Activated B cell treated with CpG ODN at 0.5 μM for 24 hours (primary cell): ENCODE measurements at regions not wholly inside any gene's neighbourhood (a gene's known extent, or its start where the extent isn't known, plus 50 kb on each side); places are given as distances from the start of the nearest gene placed in this dataset.
"Not testable (repeated sequence)": the region's sequence is repeated elsewhere in the genome, so short reads cannot be mapped to it uniquely, and the experiment has no call there.

Experiments used
- ATAC-seq: fragments of 200-7000 bp; cut with Tn5 transposase; one replicate; pipeline ENCODE4 v1.10.0; 2021; ENCODE audit warnings: low read depth, mild to moderate bottlenecking, moderate library complexity
- CTCF ChIA-PET: fragments of 350-600 bp; sonication (Branson Sonifier 250); formaldehyde crosslinking; loops from one replicate; lab custom pipeline; 2021; ENCODE audit warnings: antibody characterized with exemption; lab: Charles Lee
- POLR2A ChIA-PET: fragments of 350-600 bp; sonication (Branson Sonifier 250); formaldehyde crosslinking; loops from one replicate; lab custom pipeline; 2021; ENCODE audit warnings: antibody characterized with exemption; lab: Charles Lee
- DNase-seq: peaks from one replicate; pipeline ENCODE4 v3.0.0; 2022
- H3K27ac Mint-ChIP-seq: one replicate; pipeline ENCODE4 v1.8.0; 2020; ENCODE audit warnings: mixed read lengths
- H3K27me3 Mint-ChIP-seq: one replicate; pipeline ENCODE4 v1.8.0; 2021; ENCODE audit warnings: mixed read lengths
- H3K36me3 Mint-ChIP-seq: one replicate; pipeline ENCODE4 v1.8.0; 2021; ENCODE audit warnings: low read depth, mixed read lengths
- H3K4me1 Mint-ChIP-seq: one replicate; pipeline ENCODE4 v1.8.0; 2021; ENCODE audit warnings: mixed read lengths
- H3K4me3 Mint-ChIP-seq: one replicate; pipeline ENCODE4 v1.8.0; 2020; ENCODE audit warnings: mild to moderate bottlenecking, mixed read lengths
- H3K9me3 Mint-ChIP-seq: one replicate; pipeline ENCODE4 v1.8.0; 2020; ENCODE audit warnings: mixed read lengths
- intact Hi-C: fragments of 100-400 bp; cut with micrococcal nuclease; formaldehyde crosslinking; loops from one replicate; pipeline ENCODE4 v1.15.1; 2024
- TF ChIP-seq, protein P1 (sequence below): fragments of 200-600 bp; IDR thresholded peaks from one replicate; pipeline ENCODE4 v1.8.0; 2022; ENCODE audit warnings: antibody characterized with exemption, mild to moderate bottlenecking

DNA sequence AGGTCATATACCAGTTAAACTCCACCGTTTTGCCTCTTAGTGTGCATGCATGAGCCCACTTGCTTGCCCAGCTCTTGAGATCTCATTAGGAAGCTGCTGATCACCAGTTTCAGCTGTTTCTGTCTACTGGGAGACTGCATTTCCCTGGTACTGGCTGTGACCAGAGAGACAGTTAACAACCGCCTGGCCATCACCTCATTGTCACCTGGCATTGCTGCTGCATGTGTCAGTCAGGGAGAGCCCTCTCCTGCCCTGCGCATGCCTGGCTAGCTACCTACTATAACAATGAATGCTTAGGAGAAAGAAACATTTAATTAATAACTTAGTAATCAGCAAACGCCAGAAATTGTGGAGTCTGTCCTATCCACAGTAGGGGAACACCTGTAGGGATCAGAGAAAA lies 265.8 kb upstream of the CYRIA start:
- Mint-ChIP-seq H3K27me3 (peaks cover 3% of the 10 kb centered on the region), H3K36me3 (no peaks in the 10 kb centered on the region), H3K4me3 (no peak overlapping the region), H3K4me1 (no peaks in the 10 kb centered on the region), H3K27ac (no peak overlapping the region), H3K9me3 (no peaks in the 10 kb centered on the region)
- ATAC-seq: no peak
- POLR2A ChIA-PET: no interaction called here
- DNase-seq: no peak
- CTCF ChIA-PET: no interaction called here
- TF ChIP-seq, protein P1, sequence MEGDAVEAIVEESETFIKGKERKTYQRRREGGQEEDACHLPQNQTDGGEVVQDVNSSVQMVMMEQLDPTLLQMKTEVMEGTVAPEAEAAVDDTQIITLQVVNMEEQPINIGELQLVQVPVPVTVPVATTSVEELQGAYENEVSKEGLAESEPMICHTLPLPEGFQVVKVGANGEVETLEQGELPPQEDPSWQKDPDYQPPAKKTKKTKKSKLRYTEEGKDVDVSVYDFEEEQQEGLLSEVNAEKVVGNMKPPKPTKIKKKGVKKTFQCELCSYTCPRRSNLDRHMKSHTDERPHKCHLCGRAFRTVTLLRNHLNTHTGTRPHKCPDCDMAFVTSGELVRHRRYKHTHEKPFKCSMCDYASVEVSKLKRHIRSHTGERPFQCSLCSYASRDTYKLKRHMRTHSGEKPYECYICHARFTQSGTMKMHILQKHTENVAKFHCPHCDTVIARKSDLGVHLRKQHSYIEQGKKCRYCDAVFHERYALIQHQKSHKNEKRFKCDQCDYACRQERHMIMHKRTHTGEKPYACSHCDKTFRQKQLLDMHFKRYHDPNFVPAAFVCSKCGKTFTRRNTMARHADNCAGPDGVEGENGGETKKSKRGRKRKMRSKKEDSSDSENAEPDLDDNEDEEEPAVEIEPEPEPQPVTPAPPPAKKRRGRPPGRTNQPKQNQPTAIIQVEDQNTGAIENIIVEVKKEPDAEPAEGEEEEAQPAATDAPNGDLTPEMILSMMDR: no peak
- intact Hi-C loops: no loop called here

DNA sequence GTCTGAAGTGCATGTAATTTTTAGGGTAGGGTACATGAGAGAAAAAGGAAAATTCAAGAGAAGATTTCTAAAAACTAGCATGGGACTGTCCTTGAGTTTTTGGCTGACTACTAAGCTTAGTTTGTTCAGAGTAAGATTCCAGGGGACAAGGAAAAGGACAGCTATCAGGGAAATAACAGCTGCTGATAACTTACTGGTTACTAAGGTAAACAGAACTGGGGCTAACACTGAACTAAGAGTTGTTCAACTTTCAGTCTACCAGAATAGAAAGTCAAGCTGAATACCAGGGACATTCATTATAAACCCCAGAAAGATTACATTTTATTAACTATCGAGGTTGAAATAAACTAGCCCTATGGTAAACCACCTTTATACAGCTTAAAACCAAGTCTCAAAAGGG lies 261.8 kb upstream of the CYRIA start:
- Mint-ChIP-seq H3K27me3 (peaks cover 3% of the 10 kb centered on the region), H3K36me3 (no peaks in the 10 kb centered on the region), H3K4me3 (no peak overlapping the region), H3K27ac (no peak overlapping the region), H3K9me3 (peaks cover 4% of the 10 kb centered on the region), H3K4me1 (no peaks in the 10 kb centered on the region)
- TF ChIP-seq, protein P1: no peak
- no peak for ATAC-seq
- intact Hi-C loops: no loop called here
- DNase-seq: no peak
- POLR2A ChIA-PET: interaction anchor here (0.6 kb wide), 1 partner anchor 390 kb away, joined by 3 read pairs; no protein-coding TSS in a partner anchor
- CTCF ChIA-PET: no interaction called here

DNA sequence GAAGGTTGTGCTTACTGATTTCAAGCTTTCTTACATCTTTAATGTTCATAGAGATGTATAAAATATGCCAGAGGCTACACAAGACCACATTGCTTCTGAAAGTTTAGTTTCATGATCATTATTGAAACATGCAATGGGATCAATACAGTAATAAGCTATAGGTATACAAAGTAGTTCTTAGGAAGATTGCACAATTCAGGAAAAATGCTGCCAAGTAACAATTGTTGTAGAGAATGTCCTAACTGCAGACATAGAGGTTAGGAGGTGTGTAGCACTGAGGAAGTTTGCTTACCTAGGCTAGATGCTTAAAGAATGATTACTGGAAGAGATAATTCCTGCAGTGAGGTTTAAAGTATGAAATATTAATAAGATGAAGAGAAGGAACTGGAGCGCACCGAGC lies 259.5 kb upstream of the CYRIA start:
- TF ChIP-seq, protein P1: no peak
- no peak overlapping the region for H3K4me3 Mint-ChIP-seq
- H3K4me1 Mint-ChIP-seq: peaks cover 11% of the 10 kb centered on the region
- peaks cover 3% of the 10 kb centered on the region for H3K27me3 Mint-ChIP-seq
- H3K27ac Mint-ChIP-seq: no peak overlapping the region
- H3K36me3 Mint-ChIP-seq: no peaks in the 10 kb centered on the region
- H3K9me3 Mint-ChIP-seq: peaks cover 4% of the 10 kb centered on the region
- ChIA-PET POLR2A (no interaction called here), CTCF (no interaction called here)
- no peak for ATAC-seq
- intact Hi-C loops: no loop called here
- no peak for DNase-seq

DNA sequence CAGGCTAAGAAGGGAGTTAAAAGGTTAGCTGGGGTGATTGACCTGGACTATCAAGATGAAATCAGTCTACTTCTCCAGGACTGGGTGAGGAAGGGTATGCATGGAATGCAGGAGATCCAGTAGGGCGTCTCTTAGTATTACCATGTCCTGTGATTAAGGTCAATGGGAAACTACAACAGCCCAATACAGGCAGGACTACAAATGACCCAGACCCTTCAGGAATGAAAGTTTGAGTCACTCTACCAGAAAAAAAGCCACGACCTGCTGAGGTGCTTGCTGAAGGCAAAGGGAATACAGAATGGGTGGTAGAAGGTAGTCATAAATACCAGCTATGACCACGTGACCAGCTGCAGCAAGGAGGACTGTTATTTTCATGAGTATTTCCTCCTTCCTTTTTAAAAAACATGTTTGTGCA lies 249.7 kb upstream of the CYRIA start:
- H3K9me3 Mint-ChIP-seq, intact Hi-C loops, H3K27ac Mint-ChIP-seq, POLR2A ChIA-PET, H3K4me3 Mint-ChIP-seq, H3K4me1 Mint-ChIP-seq, CTCF ChIA-PET, H3K36me3 Mint-ChIP-seq, ATAC-seq, DNase-seq, H3K27me3 Mint-ChIP-seq: not testable (repeated sequence)

DNA sequence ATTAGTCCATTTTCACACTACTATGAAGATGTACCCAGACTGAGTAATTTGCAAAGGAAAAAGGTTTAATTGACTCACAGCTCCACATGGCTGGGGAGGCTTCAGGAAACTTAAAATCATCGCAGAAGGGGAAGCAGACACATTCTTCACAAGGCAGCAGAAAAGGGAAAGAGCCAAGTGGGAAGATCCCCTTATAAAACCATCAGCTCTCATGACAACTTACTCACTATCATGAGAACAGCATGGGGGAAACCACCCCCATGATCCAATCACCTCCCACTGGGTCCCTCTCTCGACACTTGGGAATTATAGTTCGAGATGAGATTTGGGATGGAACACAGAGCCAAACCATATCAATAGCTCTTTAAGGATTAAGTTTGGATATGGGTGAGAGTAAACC lies 246.1 kb upstream of the CYRIA start:
- ATAC-seq (no peak), DNase-seq (no peak)
- H3K36me3 Mint-ChIP-seq: no peaks in the 10 kb centered on the region
- H3K4me3 Mint-ChIP-seq: no peak overlapping the region
- H3K9me3 Mint-ChIP-seq: no peaks in the 10 kb centered on the region
- no peak overlapping the region for H3K27ac Mint-ChIP-seq
- CTCF ChIA-PET: no interaction called here
- POLR2A ChIA-PET: no interaction called here
- intact Hi-C loops: no loop called here
- TF ChIP-seq, protein P1: no peak
- H3K27me3 Mint-ChIP-seq: no peaks in the 10 kb centered on the region
- H3K4me1 Mint-ChIP-seq: no peaks in the 10 kb centered on the region

DNA sequence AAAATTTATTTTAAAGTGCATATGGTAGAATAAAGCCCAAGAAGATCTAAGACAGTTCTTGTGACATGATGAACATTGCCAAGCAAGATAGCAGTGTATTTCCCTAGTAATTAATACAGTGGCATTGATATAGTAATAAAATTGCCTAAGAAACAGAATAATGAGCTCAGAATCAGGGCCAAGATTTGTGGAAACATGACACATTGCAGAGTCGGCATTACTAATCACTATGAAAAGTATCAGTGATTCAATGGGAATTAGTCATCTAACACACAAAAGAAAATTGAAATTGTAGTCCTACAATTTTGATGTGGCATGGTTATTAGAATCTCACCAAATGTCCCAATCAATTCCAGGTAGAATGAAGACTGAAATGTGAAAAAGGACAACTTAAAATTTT lies 243.0 kb upstream of the CYRIA start:
- H3K27me3 Mint-ChIP-seq: peaks cover 3% of the 10 kb centered on the region
- no peaks in the 10 kb centered on the region for H3K4me1 Mint-ChIP-seq
- intact Hi-C loops: no loop called here
- DNase-seq (no peak), ATAC-seq (no peak)
- ChIA-PET CTCF (no interaction called here), POLR2A (no interaction called here)
- H3K4me3 Mint-ChIP-seq: no peak overlapping the region
- TF ChIP-seq, protein P1: no peak
- no peak overlapping the region for H3K27ac Mint-ChIP-seq
- no peaks in the 10 kb centered on the region for H3K9me3 Mint-ChIP-seq
- H3K36me3 Mint-ChIP-seq: no peaks in the 10 kb centered on the region
